DND-41 (cell line): ENCODE measurements at regions not wholly inside any gene's neighbourhood (a gene's known extent, or its start where the extent isn't known, plus 50 kb on each side); places are given as distances from the start of the nearest gene placed in this dataset.

Experiments
- ATAC-seq: fragments of 200-7000 bp; cut with Tn5 transposase; 3 replicates; pipeline ENCODE4 v1.9.1; 2021; ENCODE audit warnings: low read depth; ENCODE audit not compliant: insufficient read depth
- DNase-seq: peaks from one replicate; pipeline ENCODE4 v3.0.0-alpha.2; 2020
- H2AFZ ChIP-seq: 2 replicates; pipeline ENCODE4 v1.6.0; 2012; ENCODE audit warnings: low read depth, low read length
- H3K27ac ChIP-seq: 2 replicates; pipeline ENCODE4 v1.5.1; 2012; ENCODE audit warnings: low read length, inconsistent platforms
- H3K27me3 ChIP-seq: fragments of 200-600 bp; sonication (generic); 2 replicates; pipeline ENCODE4 v1.6.0; 2012; ENCODE audit warnings: low read length, mild to moderate bottlenecking, inconsistent platforms; ENCODE audit not compliant: insufficient read depth, poor library complexity
- H3K36me3 ChIP-seq: 2 replicates; pipeline ENCODE4 v1.5.1; 2012; ENCODE audit warnings: low read length, inconsistent platforms; ENCODE audit not compliant: insufficient read depth
- H3K4me1 ChIP-seq: 2 replicates; pipeline ENCODE4 v1.5.1; 2012; ENCODE audit warnings: mild to moderate bottlenecking, low read length; ENCODE audit not compliant: insufficient read depth
- H3K4me2 ChIP-seq: 2 replicates; pipeline ENCODE4 v1.6.0; 2012; ENCODE audit warnings: mild to moderate bottlenecking, moderate library complexity, low read length, inconsistent platforms; ENCODE audit not compliant: insufficient read depth
- H3K4me3 ChIP-seq, 2 experiments: fragments of 200-600 bp in 1 of 2; shearing (Covaris generic) in 1 of 2; 2 replicates each; pipeline ENCODE4 v1.5.1; 2012 to 2016; ENCODE audit warnings: inconsistent platforms in 2 of 2, low read length in 2 of 2, mild to moderate bottlenecking in 2 of 2, low read depth in 1 of 2, moderate library complexity in 1 of 2
- H3K79me2 ChIP-seq: 2 replicates; pipeline ENCODE4 v1.6.0; 2012; ENCODE audit warnings: low read length, inconsistent platforms; ENCODE audit not compliant: insufficient read depth
- H3K9ac ChIP-seq: 2 replicates; pipeline ENCODE4 v1.6.0; 2012; ENCODE audit warnings: low read depth, mild to moderate bottlenecking, inconsistent platforms, low read length, moderate library complexity
- H3K9me3 ChIP-seq: 2 replicates; pipeline ENCODE4 v1.5.1; 2012; ENCODE audit warnings: low read length, moderate library complexity, mild to moderate bottlenecking, inconsistent platforms; ENCODE audit not compliant: insufficient read depth, severe bottlenecking
- H4K20me1 ChIP-seq: 2 replicates; pipeline ENCODE4 v1.6.0; 2012; ENCODE audit warnings: low read length; ENCODE audit not compliant: insufficient read depth
- EZH2 ChIP-seq: IDR thresholded peaks from 3 replicates; pipeline ENCODE4 v1.6.1; 2012; ENCODE audit warnings: borderline replicate concordance, low read depth, mild to moderate bottlenecking, moderate library complexity, low read length, inconsistent platforms; ENCODE audit not compliant: severe bottlenecking
- TF ChIP-seq, protein P1 (sequence below): IDR thresholded peaks from 2 replicates; pipeline ENCODE4 v1.5.1; 2012; ENCODE audit warnings: borderline replicate concordance, low read length, moderate library complexity, mild to moderate bottlenecking; ENCODE audit not compliant: poor library complexity, severe bottlenecking; ENCODE audit errors: extremely low read depth

DNA sequence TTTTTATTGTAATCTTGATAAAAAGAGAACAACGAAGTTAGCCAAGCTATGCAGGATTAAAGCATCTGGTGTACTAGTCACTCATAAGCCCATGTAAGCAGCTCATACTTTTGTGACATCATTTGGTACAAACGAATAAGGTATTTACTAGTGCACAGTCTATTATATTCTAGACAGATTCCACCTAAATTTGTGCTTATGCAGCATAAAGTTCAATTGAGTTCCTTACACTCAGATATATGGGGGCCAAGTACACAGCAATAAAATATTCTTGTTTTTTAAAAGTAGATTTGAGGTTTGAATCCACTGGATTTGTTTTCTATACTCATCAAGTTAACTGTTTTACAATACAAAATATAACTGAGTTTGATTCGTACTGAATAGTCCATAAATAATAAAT, 1621.2 kb downstream of the MAT2B start:
- Histone ChIP-seq H3K36me3 (no peaks in the 10 kb centered on the region), H3K27me3 (no peaks in the 10 kb centered on the region), H3K27ac (no peak overlapping the region), H3K4me1 (no peaks in the 10 kb centered on the region), H2AFZ (no peak overlapping the region), H3K79me2 (no peaks in the 10 kb centered on the region), H3K9ac (no peak overlapping the region), H3K4me3 (no peak overlapping the region), H4K20me1 (no peaks in the 10 kb centered on the region), H3K4me2 (no peak overlapping the region), H3K9me3 (no peaks in the 10 kb centered on the region)
- DNase-seq: no peak
- ATAC-seq: no peak
- TF ChIP-seq, protein P1, sequence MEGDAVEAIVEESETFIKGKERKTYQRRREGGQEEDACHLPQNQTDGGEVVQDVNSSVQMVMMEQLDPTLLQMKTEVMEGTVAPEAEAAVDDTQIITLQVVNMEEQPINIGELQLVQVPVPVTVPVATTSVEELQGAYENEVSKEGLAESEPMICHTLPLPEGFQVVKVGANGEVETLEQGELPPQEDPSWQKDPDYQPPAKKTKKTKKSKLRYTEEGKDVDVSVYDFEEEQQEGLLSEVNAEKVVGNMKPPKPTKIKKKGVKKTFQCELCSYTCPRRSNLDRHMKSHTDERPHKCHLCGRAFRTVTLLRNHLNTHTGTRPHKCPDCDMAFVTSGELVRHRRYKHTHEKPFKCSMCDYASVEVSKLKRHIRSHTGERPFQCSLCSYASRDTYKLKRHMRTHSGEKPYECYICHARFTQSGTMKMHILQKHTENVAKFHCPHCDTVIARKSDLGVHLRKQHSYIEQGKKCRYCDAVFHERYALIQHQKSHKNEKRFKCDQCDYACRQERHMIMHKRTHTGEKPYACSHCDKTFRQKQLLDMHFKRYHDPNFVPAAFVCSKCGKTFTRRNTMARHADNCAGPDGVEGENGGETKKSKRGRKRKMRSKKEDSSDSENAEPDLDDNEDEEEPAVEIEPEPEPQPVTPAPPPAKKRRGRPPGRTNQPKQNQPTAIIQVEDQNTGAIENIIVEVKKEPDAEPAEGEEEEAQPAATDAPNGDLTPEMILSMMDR: no peak
- TF ChIP-seq EZH2: no peak

- no peaks in the 10 kb centered on the region for H3K27me3 ChIP-seq
- H3K4me1 ChIP-seq: no peaks in the 10 kb centered on the region
- ATAC-seq (no peak), DNase-seq (no peak)
- no peak overlapping the region for H3K4me3 ChIP-seq
- H3K79me2 ChIP-seq: no peaks in the 10 kb centered on the region
- no peak overlapping the region for H2AFZ ChIP-seq
- TF ChIP-seq EZH2: no peak
- TF ChIP-seq, protein P1: no peak
- no peaks in the 10 kb centered on the region for H3K9me3 ChIP-seq
- no peak overlapping the region for H3K27ac ChIP-seq
- no peaks in the 10 kb centered on the region for H4K20me1 ChIP-seq
- H3K9ac ChIP-seq: no peak overlapping the region
- no peak overlapping the region for H3K4me2 ChIP-seq
- H3K36me3 ChIP-seq: no peaks in the 10 kb centered on the region
These were observed 1622.5 kb downstream of the MAT2B start for GRCh38 chr5:165127941-165128340.

DNA sequence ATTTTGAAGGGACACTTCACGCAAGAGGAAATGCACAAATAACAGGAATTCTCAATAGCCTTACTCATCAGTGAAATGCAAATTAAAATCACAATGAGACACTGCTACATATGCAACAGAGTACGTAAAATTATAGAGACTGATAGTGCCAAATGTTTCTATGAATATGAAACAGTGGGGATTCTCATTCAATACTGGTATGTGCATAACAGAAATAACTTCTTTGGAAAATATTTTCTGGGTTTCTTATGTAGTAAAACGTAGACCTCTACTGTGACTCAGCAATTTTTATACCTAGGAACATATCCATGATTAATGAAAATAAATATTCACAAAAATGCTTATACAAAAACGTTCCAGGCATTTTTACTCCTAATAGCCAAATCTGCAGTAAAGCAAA, 1625.2 kb downstream of the MAT2B start:
- H3K27me3 ChIP-seq: no peaks in the 10 kb centered on the region
- ATAC-seq: no peak
- H3K36me3 ChIP-seq: no peaks in the 10 kb centered on the region
- H3K4me3 ChIP-seq: no peak overlapping the region
- DNase-seq: no peak
- no peak overlapping the region for H3K4me2 ChIP-seq
- H3K27ac ChIP-seq: no peak overlapping the region
- H3K9me3 ChIP-seq: no peaks in the 10 kb centered on the region
- TF ChIP-seq EZH2: no peak
- TF ChIP-seq, protein P1: no peak
- no peak overlapping the region for H2AFZ ChIP-seq
- H3K9ac ChIP-seq: no peak overlapping the region
- H3K4me1 ChIP-seq: no peaks in the 10 kb centered on the region
- no peaks in the 10 kb centered on the region for H4K20me1 ChIP-seq
- H3K79me2 ChIP-seq: no peaks in the 10 kb centered on the region

GRCh38 chr5:165134155-165134554, 1628.7 kb downstream of the MAT2B start:
- Histone ChIP-seq H3K36me3 (no peaks in the 10 kb centered on the region), H3K9ac (no peak overlapping the region), H3K9me3 (no peaks in the 10 kb centered on the region), H3K4me3 (no peak overlapping the region), H3K4me1 (no peaks in the 10 kb centered on the region), H2AFZ (no peak overlapping the region), H3K79me2 (no peaks in the 10 kb centered on the region), H4K20me1 (no peaks in the 10 kb centered on the region), H3K27ac (no peak overlapping the region), H3K27me3 (no peaks in the 10 kb centered on the region), H3K4me2 (no peak overlapping the region)
- DNase-seq: no peak
- ATAC-seq: no peak
- no peak for TF ChIP-seq EZH2
- TF ChIP-seq, protein P1: no peak
